CD4-positive, alpha-beta T cell treated with Interleukin-10 for 1 hour (primary cell): ENCODE measurements at regions not wholly inside any gene's neighbourhood (a gene's known extent, or its start where the extent isn't known, plus 50 kb on each side); places are given as distances from the start of the nearest gene placed in this dataset.

Experiments
- DNase-seq: peaks from one replicate; pipeline ENCODE4 v3.0.0-alpha.2; 2020

DNA sequence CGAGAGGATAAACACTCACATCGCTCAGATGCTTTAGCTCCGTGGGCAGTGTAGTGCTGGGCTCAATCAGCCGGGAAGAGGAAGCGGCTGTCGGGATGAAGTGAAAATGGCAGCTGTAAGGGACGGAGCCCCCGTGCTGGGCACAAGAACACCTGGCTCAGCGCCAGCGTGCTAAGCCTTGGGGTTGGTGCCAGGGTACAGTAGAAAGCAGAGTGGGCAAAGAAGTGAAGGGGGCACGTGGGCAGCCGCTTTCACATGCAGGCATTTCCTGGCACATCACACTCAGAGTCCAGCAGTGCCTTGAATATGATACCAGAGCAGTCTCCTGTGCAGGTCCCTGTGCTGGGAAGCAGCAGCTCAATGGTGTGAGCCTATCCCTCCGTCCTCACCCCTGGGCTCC, 51.1 kb upstream of the FOXF1 start:
- no peak for DNase-seq
